Uterus (tissue), 3 donors: ENCODE measurements at regions not wholly inside any gene's neighbourhood (a gene's known extent, or its start where the extent isn't known, plus 50 kb on each side); places are given as distances from the start of the nearest gene placed in this dataset.

Experiments used
- DNase-seq, 2 donors: peaks; one replicate each; pipeline ENCODE4 v3.0.0-alpha.2; 2019 to 2020
- H3K27ac ChIP-seq, 2 donors: fragments of 200-600 bp; sonication (generic); 1 replicate in 1 of 2; 2 replicates in 1 of 2; pipeline ENCODE4 v1.5.1; 2016 to 2018
- H3K27me3 ChIP-seq, 2 donors: fragments of 200-600 bp; sonication (generic); one replicate each; pipeline ENCODE4 v1.5.1; 2018 to 2019; ENCODE audit warnings: control low read depth in 1 of 2
- H3K36me3 ChIP-seq, 2 donors: fragments of 200-600 bp; sonication (generic); one replicate each; pipeline ENCODE4 v1.5.1; 2019; ENCODE audit warnings: control low read depth in 1 of 2
- H3K4me1 ChIP-seq, 2 donors: fragments of 200-600 bp; sonication (generic); one replicate each; pipeline ENCODE4 v1.5.1; 2018 to 2019; ENCODE audit warnings: control low read depth in 1 of 2
- H3K4me3 ChIP-seq, 2 donors: fragments of 200-600 bp; sonication (generic); 1 replicate in 1 of 2; 2 replicates in 1 of 2; pipeline ENCODE4 v1.5.1; 2018 to 2019; ENCODE audit warnings: mild to moderate bottlenecking in 1 of 2
- H3K9me3 ChIP-seq, 2 donors: fragments of 200-600 bp; sonication (generic); one replicate each; pipeline ENCODE4 v1.5.1; 2019; ENCODE audit warnings: control low read depth in 1 of 2
- POLR2A ChIP-seq, 2 donors: fragments of 450-650 bp; IDR thresholded peaks; one replicate each; pipeline ENCODE4 v1.6.1; 2016; ENCODE audit warnings: antibody characterized with exemption in 2 of 2, mild to moderate bottlenecking in 1 of 2, moderate library complexity in 1 of 2
- intact Hi-C: fragments of 100-400 bp; cut with DNase I; formaldehyde crosslinking; loops from one replicate; pipeline ENCODE4 v1.15.1; 2023; ENCODE audit warnings: low total_unique reads
- TF ChIP-seq, protein P1 (sequence below), 4 experiments: fragments of 200-600 bp in 2 of 4; fragments of 450-650 bp in 2 of 4; sonication (generic) in 2 of 4; IDR thresholded peaks; one replicate each; pipeline ENCODE4 v1.5.1; 2016 to 2019; ENCODE audit warnings: antibody characterized with exemption in 4 of 4, mild to moderate bottlenecking in 2 of 4, moderate library complexity in 1 of 4
- donor health status: DM: yes; HTN: yes; CAD: no.

DNA sequence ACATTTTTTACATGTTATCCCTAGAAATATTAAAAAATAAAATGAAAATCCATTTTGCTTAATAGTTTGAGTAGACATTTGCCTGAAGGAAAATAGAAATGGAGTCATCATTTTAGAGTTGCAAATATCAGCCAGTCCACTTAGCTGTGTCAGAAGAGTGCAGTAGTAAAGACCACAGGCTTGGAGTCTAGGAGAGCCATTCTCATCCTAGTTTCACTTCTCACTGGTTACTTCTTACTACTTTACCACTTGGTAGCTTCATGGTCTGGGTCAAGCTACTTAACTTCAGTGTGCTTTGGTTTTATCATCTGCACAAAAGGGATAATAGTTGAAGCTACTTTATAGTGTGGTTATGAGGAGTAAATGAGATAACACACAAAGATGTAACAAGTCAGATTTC lies 286.5 kb upstream of the NBEA start:
- H3K27me3 ChIP-seq, result no peaks in the 10 kb centered on the region
- no peak for TF ChIP-seq POLR2A (IDR thresholded peaks at IDR 0.05)
- TF ChIP-seq, protein P1, sequence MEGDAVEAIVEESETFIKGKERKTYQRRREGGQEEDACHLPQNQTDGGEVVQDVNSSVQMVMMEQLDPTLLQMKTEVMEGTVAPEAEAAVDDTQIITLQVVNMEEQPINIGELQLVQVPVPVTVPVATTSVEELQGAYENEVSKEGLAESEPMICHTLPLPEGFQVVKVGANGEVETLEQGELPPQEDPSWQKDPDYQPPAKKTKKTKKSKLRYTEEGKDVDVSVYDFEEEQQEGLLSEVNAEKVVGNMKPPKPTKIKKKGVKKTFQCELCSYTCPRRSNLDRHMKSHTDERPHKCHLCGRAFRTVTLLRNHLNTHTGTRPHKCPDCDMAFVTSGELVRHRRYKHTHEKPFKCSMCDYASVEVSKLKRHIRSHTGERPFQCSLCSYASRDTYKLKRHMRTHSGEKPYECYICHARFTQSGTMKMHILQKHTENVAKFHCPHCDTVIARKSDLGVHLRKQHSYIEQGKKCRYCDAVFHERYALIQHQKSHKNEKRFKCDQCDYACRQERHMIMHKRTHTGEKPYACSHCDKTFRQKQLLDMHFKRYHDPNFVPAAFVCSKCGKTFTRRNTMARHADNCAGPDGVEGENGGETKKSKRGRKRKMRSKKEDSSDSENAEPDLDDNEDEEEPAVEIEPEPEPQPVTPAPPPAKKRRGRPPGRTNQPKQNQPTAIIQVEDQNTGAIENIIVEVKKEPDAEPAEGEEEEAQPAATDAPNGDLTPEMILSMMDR (IDR thresholded peaks at IDR 0.05), result no peak
- H3K27ac ChIP-seq, result no peak overlapping the region
- no peak for DNase-seq
- no peak overlapping the region for H3K4me3 ChIP-seq
- H3K36me3 ChIP-seq, result no peaks in the 10 kb centered on the region
- intact Hi-C loops, result no loop called here
- peaks cover 0 to 10% of the 10 kb centered on the region in 2 donors for H3K4me1 ChIP-seq
- H3K9me3 ChIP-seq, result no peaks in the 10 kb centered on the region

DNA sequence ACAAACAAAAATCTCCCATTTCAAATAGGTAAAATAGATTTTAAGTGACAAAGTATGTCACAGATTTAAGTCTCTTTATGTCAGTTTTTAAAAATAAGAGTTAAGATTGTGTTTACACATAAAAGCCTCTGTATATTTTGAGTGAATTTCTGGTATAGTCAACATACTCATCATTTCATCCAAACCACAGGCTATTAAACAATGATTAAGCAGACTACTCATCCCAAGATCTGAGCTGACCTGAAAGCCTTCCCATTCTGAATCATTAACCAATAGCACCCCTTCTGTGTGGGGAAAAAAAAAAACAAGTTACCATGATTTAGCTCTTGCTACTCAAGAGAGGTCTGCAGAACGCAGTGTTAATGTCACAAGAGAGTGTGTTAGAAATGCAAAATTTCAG lies 284.4 kb upstream of the NBEA start:
- intact Hi-C loops, result no loop called here
- no peak for DNase-seq
- Histone ChIP-seq H3K4me1 (peaks cover 0 to 10% of the 10 kb centered on the region in 2 donors), H3K27ac (no peak overlapping the region), H3K4me3 (no peak overlapping the region), H3K9me3 (no peaks in the 10 kb centered on the region), H3K27me3 (no peaks in the 10 kb centered on the region), H3K36me3 (no peaks in the 10 kb centered on the region)
- no peak for TF ChIP-seq POLR2A (IDR thresholded peaks at IDR 0.05)
- TF ChIP-seq, protein P1 (IDR thresholded peaks at IDR 0.05), result no peak

DNA sequence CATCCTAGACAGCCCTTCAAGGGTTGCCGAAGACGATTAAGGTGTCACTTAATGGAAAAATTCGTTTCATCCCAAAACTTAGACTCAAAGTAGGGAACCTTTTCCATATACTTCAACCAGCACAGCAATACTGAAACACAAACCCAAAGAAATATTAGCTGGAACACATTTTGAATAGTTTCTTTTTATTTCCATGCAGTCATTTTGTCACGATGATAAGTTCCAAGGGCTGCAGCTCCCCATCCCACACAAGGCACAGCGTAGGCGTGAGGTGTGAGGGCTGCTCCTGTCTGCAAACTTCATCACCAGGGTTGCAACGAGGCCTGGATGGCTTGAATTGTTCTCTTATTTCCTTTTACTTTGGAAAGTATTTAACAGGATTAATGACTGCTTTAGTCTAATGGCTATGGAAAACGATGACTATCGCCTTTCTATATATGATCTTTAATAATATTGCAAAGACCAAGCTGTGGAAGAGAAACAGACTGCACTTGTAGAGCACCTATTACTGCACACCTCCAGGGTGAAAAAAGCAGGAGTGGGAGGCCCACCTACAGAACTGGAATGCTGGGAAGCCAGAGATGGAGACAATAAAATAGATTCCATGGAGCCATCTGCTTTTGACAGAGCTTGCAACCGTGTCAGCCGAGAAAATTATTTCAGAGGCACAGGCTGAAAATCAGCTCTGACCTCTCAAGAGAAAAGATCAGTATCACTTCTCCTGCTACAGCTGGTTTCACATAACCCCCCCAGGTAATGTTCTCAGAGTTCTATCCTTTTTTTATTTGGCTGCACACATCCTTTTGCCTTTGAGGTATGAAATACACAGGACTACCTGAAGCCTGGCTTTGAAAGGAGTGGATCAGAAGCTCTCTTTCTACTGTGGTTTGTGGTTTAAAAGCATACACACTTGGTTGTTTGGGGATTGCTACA lies 274.5 kb upstream of the NBEA start:
- Histone ChIP-seq H3K4me1 (peaks cover 0 to 4% of the 10 kb centered on the region in 2 donors), H3K9me3 (no peaks in the 10 kb centered on the region), H3K27me3 (no peaks in the 10 kb centered on the region), H3K27ac (peak overlapping the region; percentile 2 to 27), H3K4me3 (no peak overlapping the region), H3K36me3 (no peaks in the 10 kb centered on the region)
- intact Hi-C loops, result no loop called here
- no peak for TF ChIP-seq POLR2A (IDR thresholded peaks at IDR 0.05)
- TF ChIP-seq, protein P1 (IDR thresholded peaks at IDR 0.05), result no peak
- peak in 1 of 2 donors; percentile 36 for DNase-seq

DNA sequence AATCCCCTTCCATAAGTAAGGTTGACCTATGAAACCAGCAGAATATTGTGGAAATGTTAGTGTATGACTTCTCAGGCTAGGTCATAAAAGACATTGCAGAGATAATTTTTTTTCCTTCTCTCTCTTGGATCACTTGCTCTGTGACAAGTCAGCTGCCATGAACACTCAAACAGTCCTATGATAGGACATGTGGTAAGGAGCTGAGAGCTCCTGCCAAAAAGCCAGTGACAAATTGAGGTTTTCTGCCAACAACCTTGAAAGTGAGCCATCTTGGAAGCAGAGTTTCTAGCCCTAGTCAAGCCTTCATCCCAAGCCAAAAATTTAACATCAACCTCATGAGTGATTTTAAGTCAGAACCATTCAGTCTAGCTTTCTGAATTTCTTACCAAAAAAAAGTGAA lies 270.9 kb upstream of the NBEA start:
- no peak for TF ChIP-seq POLR2A (IDR thresholded peaks at IDR 0.05)
- TF ChIP-seq, protein P1 (IDR thresholded peaks at IDR 0.05), result no peak
- Histone ChIP-seq H3K27me3 (no peaks in the 10 kb centered on the region), H3K36me3 (no peaks in the 10 kb centered on the region), H3K27ac (no peak overlapping the region), H3K4me1 (peaks cover 0 to 4% of the 10 kb centered on the region in 2 donors), H3K9me3 (no peaks in the 10 kb centered on the region), H3K4me3 (no peak overlapping the region)
- intact Hi-C loops, result no loop called here
- DNase-seq, result no peak

DNA sequence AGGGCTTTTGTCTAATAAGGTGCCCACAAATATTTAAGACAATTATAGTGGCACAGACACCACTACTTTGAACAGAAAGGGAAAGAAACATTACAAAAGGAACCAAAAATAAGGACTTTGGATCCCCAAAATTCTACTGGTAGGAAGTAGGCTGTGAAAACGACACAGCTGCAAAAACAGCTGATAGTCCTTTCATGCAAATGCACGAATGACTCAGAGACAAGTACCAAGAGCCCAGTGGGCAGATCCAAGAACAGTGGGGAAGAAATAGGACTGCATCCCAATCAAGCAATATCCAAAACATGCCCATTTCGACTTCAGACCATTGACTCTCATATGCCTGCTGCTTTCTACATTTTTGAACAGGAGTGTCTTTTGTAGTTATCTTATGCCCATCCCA lies 269.4 kb upstream of the NBEA start:
- H3K4me3 ChIP-seq, result no peak overlapping the region
- no peaks in the 10 kb centered on the region for H3K36me3 ChIP-seq
- no peaks in the 10 kb centered on the region for H3K9me3 ChIP-seq
- intact Hi-C loops, result no loop called here
- H3K4me1 ChIP-seq, result peaks cover 0 to 4% of the 10 kb centered on the region in 2 donors
- H3K27ac ChIP-seq, result no peak overlapping the region
- no peaks in the 10 kb centered on the region for H3K27me3 ChIP-seq
- no peak for DNase-seq
- no peak for TF ChIP-seq POLR2A (IDR thresholded peaks at IDR 0.05)
- TF ChIP-seq, protein P1 (IDR thresholded peaks at IDR 0.05), result no peak
